Endothelial cell of umbilical vein (primary cell): ENCODE measurements at regions not wholly inside any gene's neighbourhood (a gene's known extent, or its start where the extent isn't known, plus 50 kb on each side); places are given as distances from the start of the nearest gene placed in this dataset.

Source experiments
- EZH2 ChIP-seq: IDR thresholded peaks from 2 replicates; pipeline ENCODE4 v1.6.1; 2012; ENCODE audit warnings: borderline replicate concordance, low read depth, mild to moderate bottlenecking, moderate library complexity, low read length, inconsistent platforms; ENCODE audit not compliant: severe bottlenecking
- MYC ChIP-seq: IDR thresholded peaks from one replicate; pipeline ENCODE4 v1.6.1; 2011; ENCODE audit warnings: mild to moderate bottlenecking, low read depth, low read length
- POLR2A ChIP-seq: IDR thresholded peaks from 2 replicates; pipeline ENCODE4 v1.6.1; 2012; ENCODE audit warnings: low read depth, mild to moderate bottlenecking, control low read depth, low read length
- POLR2AphosphoS5 ChIP-seq: IDR thresholded peaks from 2 replicates; pipeline ENCODE4 v1.6.1; 2012; ENCODE audit warnings: low read depth, mild to moderate bottlenecking, control low read depth, low read length, moderate library complexity; ENCODE audit not compliant: insufficient read depth
- TF ChIP-seq, protein P1 (sequence below), 2 donors: IDR thresholded peaks; 1 replicate in 1 of 2; 2 replicates in 1 of 2; pipeline ENCODE4 v1.5.1; 2011; ENCODE audit warnings: low read length in 2 of 2, mild to moderate bottlenecking in 2 of 2, moderate library complexity in 2 of 2, control low read depth in 1 of 2, inconsistent platforms in 1 of 2, low read depth in 1 of 2; ENCODE audit not compliant: insufficient read depth in 1 of 2; ENCODE audit errors: extremely low read depth in 1 of 2
- TF ChIP-seq, protein P2 (sequence below): IDR thresholded peaks from 2 replicates; pipeline ENCODE4 v1.6.1; 2011; ENCODE audit not compliant: insufficient read depth, insufficient read length

DNA sequence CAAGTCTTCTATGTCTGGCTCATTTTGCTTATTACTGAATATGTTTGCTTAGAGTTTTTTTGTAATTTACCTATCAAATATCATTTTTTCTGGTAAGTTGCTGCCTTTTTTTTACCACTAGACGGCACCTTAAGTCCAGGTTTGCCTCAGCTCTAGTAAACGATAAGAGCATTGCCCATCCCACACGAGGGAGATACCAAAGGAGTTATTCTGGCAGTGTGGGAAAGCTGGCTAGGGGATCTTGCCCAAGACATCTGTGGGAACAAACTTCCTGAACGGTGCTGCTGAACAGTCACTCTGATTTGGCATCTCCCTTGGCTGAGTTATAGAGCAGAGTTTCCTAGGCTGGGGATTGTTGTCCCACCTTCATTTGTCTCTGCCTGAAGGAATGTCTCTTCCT, 306.4 kb downstream of the COL12A1 start:
- TF ChIP-seq, protein P1, sequence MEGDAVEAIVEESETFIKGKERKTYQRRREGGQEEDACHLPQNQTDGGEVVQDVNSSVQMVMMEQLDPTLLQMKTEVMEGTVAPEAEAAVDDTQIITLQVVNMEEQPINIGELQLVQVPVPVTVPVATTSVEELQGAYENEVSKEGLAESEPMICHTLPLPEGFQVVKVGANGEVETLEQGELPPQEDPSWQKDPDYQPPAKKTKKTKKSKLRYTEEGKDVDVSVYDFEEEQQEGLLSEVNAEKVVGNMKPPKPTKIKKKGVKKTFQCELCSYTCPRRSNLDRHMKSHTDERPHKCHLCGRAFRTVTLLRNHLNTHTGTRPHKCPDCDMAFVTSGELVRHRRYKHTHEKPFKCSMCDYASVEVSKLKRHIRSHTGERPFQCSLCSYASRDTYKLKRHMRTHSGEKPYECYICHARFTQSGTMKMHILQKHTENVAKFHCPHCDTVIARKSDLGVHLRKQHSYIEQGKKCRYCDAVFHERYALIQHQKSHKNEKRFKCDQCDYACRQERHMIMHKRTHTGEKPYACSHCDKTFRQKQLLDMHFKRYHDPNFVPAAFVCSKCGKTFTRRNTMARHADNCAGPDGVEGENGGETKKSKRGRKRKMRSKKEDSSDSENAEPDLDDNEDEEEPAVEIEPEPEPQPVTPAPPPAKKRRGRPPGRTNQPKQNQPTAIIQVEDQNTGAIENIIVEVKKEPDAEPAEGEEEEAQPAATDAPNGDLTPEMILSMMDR (IDR thresholded peaks at IDR 0.05; ENCODE audit: extremely low read depth in 1 of 2, insufficient read depth in 1 of 2, low read depth in 1 of 2, low read length in 2 of 2), result peak in 1 of 2 donors; percentile 19
- TF ChIP-seq MYC, result no peak
- no peak for TF ChIP-seq POLR2A
- no peak for TF ChIP-seq POLR2AphosphoS5
- no peak for TF ChIP-seq EZH2
- TF ChIP-seq, protein P2, sequence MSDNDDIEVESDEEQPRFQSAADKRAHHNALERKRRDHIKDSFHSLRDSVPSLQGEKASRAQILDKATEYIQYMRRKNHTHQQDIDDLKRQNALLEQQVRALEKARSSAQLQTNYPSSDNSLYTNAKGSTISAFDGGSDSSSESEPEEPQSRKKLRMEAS, result no peak
